Naive thymus-derived CD4-positive, alpha-beta T cell (primary cell): ENCODE measurements at regions not wholly inside any gene's neighbourhood (a gene's known extent, or its start where the extent isn't known, plus 50 kb on each side); places are given as distances from the start of the nearest gene placed in this dataset.

Experiments
- ATAC-seq: fragments of 150-1000 bp; cut with Tn5 transposase; 2 replicates; pipeline ENCODE4 v1.10.0; 2021; ENCODE audit warnings: mild to moderate bottlenecking, moderate library complexity
- CTCF ChIA-PET: fragments of 350-600 bp; sonication (Branson Sonifier 250); formaldehyde crosslinking; loops from one replicate; lab custom pipeline; 2021; ENCODE audit warnings: antibody characterized with exemption; lab: Charles Lee
- POLR2A ChIA-PET: fragments of 350-600 bp; sonication (Branson Sonifier 250); formaldehyde crosslinking; loops from one replicate; lab custom pipeline; 2021; ENCODE audit warnings: antibody characterized with exemption, inconsistent platforms; lab: Charles Lee
- DNase-seq, 9 donors: peaks; one replicate each; pipeline versions ENCODE4 v3.0.0 to v3.0.0-alpha.2; 2020 to 2022; ENCODE audit warnings: mixed read lengths in 1 of 9
- H3K27ac ChIP-seq: one replicate; pipeline ENCODE4 v1.7.0; 2013; ENCODE audit warnings: mild to moderate bottlenecking, low read depth, low read length, moderate library complexity
- H3K27me3 ChIP-seq, 2 donors: one replicate each; pipeline ENCODE4 v1.7.0; 2013; ENCODE audit warnings: low read length in 2 of 2, mild to moderate bottlenecking in 2 of 2, moderate library complexity in 2 of 2; ENCODE audit not compliant: control insufficient read depth in 2 of 2, insufficient read depth in 2 of 2
- H3K36me3 ChIP-seq, 3 experiments: 1 replicate in 2 of 3; 2 replicates in 1 of 3; pipeline ENCODE4 v1.7.0; 2013; ENCODE audit warnings: low read length in 3 of 3, mild to moderate bottlenecking in 3 of 3, moderate library complexity in 1 of 3; ENCODE audit not compliant: insufficient read depth in 3 of 3, control insufficient read depth in 2 of 3
- H3K4me1 ChIP-seq, 2 donors: one replicate each; pipeline ENCODE4 v1.7.0; 2013; ENCODE audit warnings: low read length in 2 of 2, mild to moderate bottlenecking in 2 of 2, moderate library complexity in 1 of 2; ENCODE audit not compliant: control insufficient read depth in 2 of 2, insufficient read depth in 2 of 2
- H3K4me3 ChIP-seq: 2 replicates; pipeline ENCODE4 v1.7.0; 2013; ENCODE audit warnings: mild to moderate bottlenecking, low read length
- H3K9me3 ChIP-seq, 3 experiments: 1 replicate in 2 of 3; 2 replicates in 1 of 3; pipeline ENCODE4 v1.7.0; 2013; ENCODE audit warnings: low read length in 3 of 3; ENCODE audit not compliant: control insufficient read depth in 2 of 3
- H3K27ac Mint-ChIP-seq, 9 donors: one replicate each; pipeline ENCODE4 v1.8.0; 2020 to 2022; ENCODE audit warnings: mixed read lengths in 9 of 9, mild to moderate bottlenecking in 8 of 9, moderate library complexity in 5 of 9, inconsistent platforms in 2 of 9
- H3K27me3 Mint-ChIP-seq, 5 donors: one replicate each; pipeline ENCODE4 v1.8.0; 2021 to 2022; ENCODE audit warnings: mixed read lengths in 5 of 5, mild to moderate bottlenecking in 1 of 5
- H3K36me3 Mint-ChIP-seq, 5 donors: one replicate each; pipeline ENCODE4 v1.8.0; 2020 to 2022; ENCODE audit warnings: mixed read lengths in 5 of 5, mild to moderate bottlenecking in 3 of 5, inconsistent platforms in 1 of 5
- H3K4me1 Mint-ChIP-seq, 7 donors: one replicate each; pipeline ENCODE4 v1.8.0; 2020 to 2022; ENCODE audit warnings: mixed read lengths in 7 of 7, mild to moderate bottlenecking in 3 of 7, inconsistent platforms in 1 of 7
- H3K4me3 Mint-ChIP-seq, 10 donors: one replicate each; pipeline ENCODE4 v1.8.0; 2020 to 2022; ENCODE audit warnings: mild to moderate bottlenecking in 10 of 10, mixed read lengths in 10 of 10, moderate library complexity in 6 of 10, inconsistent platforms in 2 of 10
- H3K9me3 Mint-ChIP-seq, 11 donors: one replicate each; pipeline ENCODE4 v1.8.0; 2020 to 2022; ENCODE audit warnings: mixed read lengths in 11 of 11, mild to moderate bottlenecking in 4 of 11, inconsistent platforms in 1 of 11, moderate library complexity in 1 of 11
- intact Hi-C, 2 donors: fragments of 100-400 bp; cut with micrococcal nuclease; formaldehyde crosslinking; loops; one replicate each; pipeline ENCODE4 v1.15.1; 2023

DNA sequence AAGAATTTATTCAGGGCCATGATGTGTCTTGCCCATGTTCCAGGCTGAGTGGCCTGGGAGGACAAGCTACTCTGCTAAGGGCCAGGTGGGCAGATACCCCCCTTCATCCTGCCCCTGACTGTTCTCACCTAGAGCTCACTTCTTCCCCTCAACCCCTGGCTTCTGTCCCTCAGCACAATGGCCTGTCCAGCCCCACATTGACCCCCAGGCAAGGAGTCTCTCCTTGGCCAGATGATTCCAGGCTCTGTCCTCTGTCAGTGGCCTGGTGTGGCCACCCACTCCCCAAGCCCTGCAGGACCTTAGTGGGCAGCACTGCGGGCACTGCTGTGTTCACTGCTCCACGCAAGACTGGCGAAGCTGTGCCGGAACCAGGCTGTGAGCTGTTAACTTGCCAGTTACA lies 460.0 kb downstream of the MATN1 start:
- peaks cover 7 to 15% (median 14%) of the 10 kb centered on the region in 5 donors for H3K27me3 Mint-ChIP-seq
- DNase-seq (no peak), ATAC-seq (no peak)
- no peak overlapping the region for H3K4me3 Mint-ChIP-seq
- no peak overlapping the region for H3K27ac ChIP-seq
- intact Hi-C loops = no loop called here
- CTCF ChIA-PET = no interaction called here
- H3K4me3 ChIP-seq = no peak overlapping the region
- H3K9me3 Mint-ChIP-seq = peaks cover 0 to 4% (median 0%) of the 10 kb centered on the region in 11 donors
- H3K9me3 ChIP-seq = no peaks in the 10 kb centered on the region
- H3K4me1 ChIP-seq = no peaks in the 10 kb centered on the region
- no peaks in the 10 kb centered on the region for H3K36me3 Mint-ChIP-seq
- H3K4me1 Mint-ChIP-seq = no peaks in the 10 kb centered on the region
- POLR2A ChIA-PET = no interaction called here
- no peak overlapping the region for H3K27ac Mint-ChIP-seq
- no peaks in the 10 kb centered on the region for H3K27me3 ChIP-seq
- no peaks in the 10 kb centered on the region for H3K36me3 ChIP-seq

- Histone ChIP-seq H3K4me1 (no peaks in the 10 kb centered on the region), H3K9me3 (no peaks in the 10 kb centered on the region), H3K36me3 (no peaks in the 10 kb centered on the region), H3K27ac (no peak overlapping the region), H3K4me3 (no peak overlapping the region), H3K27me3 (no peaks in the 10 kb centered on the region)
- Mint-ChIP-seq H3K4me3 (no peak overlapping the region), H3K4me1 (no peaks in the 10 kb centered on the region), H3K36me3 (no peaks in the 10 kb centered on the region), H3K9me3 (peaks cover 0 to 4% (median 0%) of the 10 kb centered on the region in 11 donors), H3K27me3 (peaks cover 7 to 18% (median 14%) of the 10 kb centered on the region in 5 donors), H3K27ac (no peak overlapping the region)
- intact Hi-C loops = no loop called here
- DNase-seq (no peak), ATAC-seq (no peak)
- POLR2A ChIA-PET = no interaction called here
- CTCF ChIA-PET = no interaction called here
These were observed 461.2 kb downstream of the MATN1 start for GRCh38 chr1:30262158-30262557.

DNA sequence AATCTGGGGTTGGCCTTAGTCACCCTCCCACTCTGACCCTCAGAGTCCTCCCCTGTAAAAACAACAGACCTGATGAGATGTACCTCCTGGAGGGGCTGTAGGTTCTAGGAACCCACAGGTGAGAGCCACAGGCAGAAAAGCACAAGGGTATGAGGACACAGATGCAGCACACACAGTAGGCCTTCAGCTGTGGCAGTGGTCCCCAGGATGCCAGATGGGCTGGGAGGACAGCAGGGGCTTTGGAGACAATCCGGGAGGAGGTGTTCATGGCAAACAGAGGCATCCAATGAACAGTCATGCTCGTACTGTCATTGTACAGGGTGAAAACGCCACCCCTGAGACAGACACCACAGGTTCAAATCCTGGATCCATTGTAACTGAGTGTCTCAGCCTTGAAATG lies 463.1 kb downstream of the MATN1 start:
- no peak for ATAC-seq
- H3K4me3 Mint-ChIP-seq = no peak overlapping the region
- intact Hi-C loops = no loop called here
- Histone ChIP-seq H3K4me1 (no peaks in the 10 kb centered on the region), H3K4me3 (no peak overlapping the region), H3K27me3 (no peaks in the 10 kb centered on the region), H3K27ac (no peak overlapping the region), H3K9me3 (no peaks in the 10 kb centered on the region), H3K36me3 (no peaks in the 10 kb centered on the region)
- peaks cover 0 to 4% (median 0%) of the 10 kb centered on the region in 11 donors for H3K9me3 Mint-ChIP-seq
- no peak overlapping the region for H3K27ac Mint-ChIP-seq
- no peak for DNase-seq
- POLR2A ChIA-PET = no interaction called here
- CTCF ChIA-PET = no interaction called here
- peaks cover 7 to 22% (median 10%) of the 10 kb centered on the region in 5 donors for H3K27me3 Mint-ChIP-seq
- H3K4me1 Mint-ChIP-seq = no peaks in the 10 kb centered on the region
- H3K36me3 Mint-ChIP-seq = no peaks in the 10 kb centered on the region

DNA sequence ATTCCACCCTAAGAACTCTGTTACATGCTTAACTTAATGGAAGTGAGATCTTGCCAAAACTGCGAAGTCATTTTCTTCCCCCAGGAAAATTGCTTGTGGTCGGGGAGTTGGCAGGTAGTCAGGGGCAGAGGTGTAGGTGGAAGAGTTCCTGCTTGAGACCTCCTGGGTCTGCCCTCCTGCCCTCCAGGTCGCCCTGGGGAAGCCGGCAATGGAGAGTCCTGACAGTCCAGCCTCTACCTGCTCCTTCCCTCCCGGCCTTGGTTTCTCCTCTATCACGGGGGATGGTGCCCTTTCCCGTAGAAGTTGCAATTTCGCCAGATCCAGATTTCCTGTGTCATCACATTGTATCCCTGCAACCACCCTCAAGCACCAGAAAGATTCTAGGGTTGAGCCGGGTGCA lies 463.8 kb downstream of the MATN1 start:
- Mint-ChIP-seq H3K27me3 (peaks cover 7 to 27% (median 14%) of the 10 kb centered on the region in 5 donors), H3K9me3 (peaks cover 0 to 4% (median 0%) of the 10 kb centered on the region in 11 donors), H3K36me3 (no peaks in the 10 kb centered on the region), H3K27ac (no peak overlapping the region), H3K4me1 (no peaks in the 10 kb centered on the region), H3K4me3 (no peak overlapping the region)
- no peak for DNase-seq
- Histone ChIP-seq H3K27ac (no peak overlapping the region), H3K9me3 (no peaks in the 10 kb centered on the region), H3K36me3 (no peaks in the 10 kb centered on the region), H3K4me3 (no peak overlapping the region), H3K27me3 (no peaks in the 10 kb centered on the region), H3K4me1 (no peaks in the 10 kb centered on the region)
- ChIA-PET POLR2A (no interaction called here), CTCF (no interaction called here)
- intact Hi-C loops = no loop called here
- ATAC-seq = no peak

GRCh38 chr1:30258876-30259275 lies 464.5 kb downstream of the MATN1 start:
- H3K9me3 ChIP-seq = no peaks in the 10 kb centered on the region
- no peaks in the 10 kb centered on the region for H3K4me1 ChIP-seq
- H3K27me3 ChIP-seq = no peaks in the 10 kb centered on the region
- ChIA-PET POLR2A (no interaction called here), CTCF (no interaction called here)
- ATAC-seq (no peak), DNase-seq (no peak)
- Mint-ChIP-seq H3K27me3 (peaks cover 7 to 31% (median 18%) of the 10 kb centered on the region in 5 donors), H3K9me3 (peaks cover 0 to 4% (median 0%) of the 10 kb centered on the region in 11 donors), H3K4me3 (no peak overlapping the region), H3K36me3 (no peaks in the 10 kb centered on the region), H3K27ac (no peak overlapping the region), H3K4me1 (no peaks in the 10 kb centered on the region)
- no peak overlapping the region for H3K4me3 ChIP-seq
- H3K36me3 ChIP-seq = no peaks in the 10 kb centered on the region
- H3K27ac ChIP-seq = no peak overlapping the region
- intact Hi-C loops = no loop called here

- H3K27me3 Mint-ChIP-seq = peaks cover 7 to 35% (median 18%) of the 10 kb centered on the region in 5 donors
These were observed 464.9 kb downstream of the MATN1 start for GRCh38 chr1:30258471-30258870.

DNA sequence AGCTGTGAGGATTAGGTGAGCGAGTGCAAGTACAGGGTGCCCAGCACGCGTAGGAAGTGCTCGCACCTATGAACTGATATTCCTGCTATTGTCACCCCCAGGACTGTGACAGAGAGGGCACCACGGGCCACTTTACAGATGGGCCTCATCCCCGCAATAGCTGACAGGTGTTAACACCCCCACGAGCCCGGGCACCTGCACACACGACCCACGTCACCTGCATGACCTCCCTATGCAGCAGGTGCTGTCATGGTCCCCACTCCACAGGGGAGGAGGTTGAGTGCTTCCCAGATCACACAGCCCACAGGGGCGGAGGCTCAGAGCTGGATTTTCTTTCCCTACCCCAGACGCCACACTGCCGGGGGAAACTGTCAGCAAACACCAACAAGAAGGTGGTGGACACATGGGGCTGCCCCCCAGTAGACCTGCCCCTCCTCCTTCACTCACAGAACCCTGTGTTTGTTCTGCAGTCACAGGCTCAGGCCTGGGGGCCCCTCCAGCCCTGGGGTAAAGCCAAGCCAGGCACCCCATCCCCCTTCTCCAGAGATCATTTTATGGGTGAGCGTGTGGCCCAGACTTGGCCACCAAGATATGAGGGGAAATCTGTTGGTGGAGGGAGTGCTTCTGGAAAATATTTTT lies 465.5 kb downstream of the MATN1 start:
- Histone ChIP-seq H3K4me3 (no peak overlapping the region), H3K4me1 (no peaks in the 10 kb centered on the region), H3K9me3 (no peaks in the 10 kb centered on the region), H3K27ac (no peak overlapping the region), H3K27me3 (no peaks in the 10 kb centered on the region), H3K36me3 (no peaks in the 10 kb centered on the region)
- no peak for ATAC-seq
- DNase-seq = no peak
- Mint-ChIP-seq H3K4me3 (no peak overlapping the region), H3K4me1 (no peaks in the 10 kb centered on the region), H3K9me3 (peaks cover 0 to 4% (median 0%) of the 10 kb centered on the region in 11 donors), H3K36me3 (no peaks in the 10 kb centered on the region), H3K27ac (no peak overlapping the region), H3K27me3 (peaks cover 7 to 35% (median 18%) of the 10 kb centered on the region in 5 donors)
- CTCF ChIA-PET = interaction anchor here (0.5 kb wide), 1 partner anchor 12 kb away, joined by 4 read pairs; no protein-coding TSS in a partner anchor
- POLR2A ChIA-PET = no interaction called here
- intact Hi-C loops = no loop called here

More at GRCh38 chr1:30258471-30258870, 464.9 kb downstream of the MATN1 start:
- ChIA-PET CTCF (interaction anchor here (0.5 kb wide), 1 partner anchor 12 kb away, joined by 4 read pairs; no protein-coding TSS in a partner anchor), POLR2A (no interaction called here)
- no peaks in the 10 kb centered on the region for H3K36me3 ChIP-seq
- no peaks in the 10 kb centered on the region for H3K4me1 ChIP-seq
- no peaks in the 10 kb centered on the region for H3K27me3 ChIP-seq
- no peak overlapping the region for H3K4me3 ChIP-seq
- Mint-ChIP-seq H3K4me3 (no peak overlapping the region), H3K36me3 (no peaks in the 10 kb centered on the region), H3K4me1 (no peaks in the 10 kb centered on the region), H3K9me3 (peaks cover 0 to 4% (median 0%) of the 10 kb centered on the region in 11 donors), H3K27ac (no peak overlapping the region)
- DNase-seq = no peak
- no peak for ATAC-seq
- intact Hi-C loops = no loop called here
- H3K9me3 ChIP-seq = no peaks in the 10 kb centered on the region
- H3K27ac ChIP-seq = no peak overlapping the region
